Lower leg skin (tissue), 4 donors: ENCODE measurements at regions not wholly inside any gene's neighbourhood (a gene's known extent, or its start where the extent isn't known, plus 50 kb on each side); places are given as distances from the start of the nearest gene placed in this dataset.

Source experiments
- DNase-seq, 2 donors: peaks; one replicate each; pipeline ENCODE4 v3.0.0-alpha.2; 2019; ENCODE audit warnings: low spot score in 2 of 2
- H3K4me3 ChIP-seq: fragments of 200-600 bp; sonication (generic); 2 replicates; pipeline ENCODE4 v1.5.1; 2017; ENCODE audit warnings: mild to moderate bottlenecking, low read depth; ENCODE audit not compliant: poor library complexity, severe bottlenecking
- CTCF ChIP-seq, 3 donors: fragments of 450-650 bp; IDR thresholded peaks; one replicate each; pipeline ENCODE4 v1.5.1; 2016; ENCODE audit warnings: antibody characterized with exemption in 3 of 3, mild to moderate bottlenecking in 3 of 3, moderate library complexity in 2 of 3
- POLR2A ChIP-seq, 2 donors: fragments of 450-650 bp; IDR thresholded peaks; one replicate each; pipeline ENCODE4 v1.6.1; 2016 to 2017; ENCODE audit warnings: antibody characterized with exemption in 2 of 2, mild to moderate bottlenecking in 1 of 2, moderate library complexity in 1 of 2
- WGBS, 2 donors: methylation state at CpG; one replicate each; pipeline ENCODE4 v1.1.5; 2018; 5-methylcytosine and 5-hydroxymethylcytosine counted together
- intact Hi-C: fragments of 100-400 bp; cut with DNase I; formaldehyde crosslinking; loops from one replicate; pipeline ENCODE4 v1.15.0; 2023; ENCODE audit warnings: low total_unique reads

- TF ChIP-seq POLR2A (IDR thresholded peaks at IDR 0.05) (no peak), CTCF (IDR thresholded peaks at IDR 0.05) (no peak)
- WGBS, 2 donors, result 62 to 64% methylated on average over 3 of the region's 3 CpGs
- intact Hi-C loops, result no loop called here
- no peak for DNase-seq
- no peak overlapping the region for H3K4me3 ChIP-seq
Observed at GRCh38 chr3:153960458-153961074, 160.6 kb upstream of the ARHGEF26 start.

DNA sequence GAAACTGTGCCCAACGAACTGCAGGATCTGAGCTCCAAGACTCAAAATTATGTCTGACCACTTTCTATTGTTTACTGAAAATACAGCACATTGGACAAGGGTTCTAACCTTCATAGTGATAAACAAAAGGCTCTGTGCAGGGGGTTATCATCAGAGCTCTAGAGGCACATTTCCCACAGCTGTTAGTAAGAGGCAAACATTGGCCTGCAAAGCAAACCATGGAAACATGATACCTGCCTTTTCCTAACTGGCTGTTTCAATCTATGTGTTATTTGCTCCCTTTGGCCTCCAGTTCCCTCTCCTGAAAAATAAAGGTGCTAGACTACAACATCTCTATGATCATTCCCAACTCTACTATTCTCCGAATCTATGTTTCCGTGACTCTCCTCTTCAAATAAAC is 159.7 kb upstream of the ARHGEF26 start:
- 83 to 86% methylated on average over 3 of the region's 3 CpGs for WGBS, 2 donors
- no peak for DNase-seq

DNA sequence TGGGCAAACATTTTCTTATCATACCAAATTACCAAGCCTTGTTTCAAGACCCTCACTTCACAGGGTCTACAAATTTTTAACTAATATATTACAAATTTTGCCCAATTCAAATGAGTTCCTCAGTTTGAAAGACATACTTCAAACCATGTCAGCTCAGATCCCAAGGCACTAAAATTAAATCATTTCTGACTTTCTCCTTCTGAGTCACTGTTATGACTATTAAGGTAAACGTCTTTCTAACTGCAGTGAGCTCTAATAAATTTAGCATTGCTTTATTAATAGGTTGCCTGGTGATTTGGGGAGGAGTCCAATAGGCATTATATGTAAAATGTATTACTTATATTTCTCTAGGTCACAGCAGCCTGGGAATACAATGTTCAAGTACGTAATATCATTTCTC is 158.2 kb upstream of the ARHGEF26 start:
- no peak for DNase-seq
- 9 to 36% methylated on average over 2 of the region's 2 CpGs for WGBS, 2 donors

More for the DNA sequence above, 159.7 kb upstream of the ARHGEF26 start:
- TF ChIP-seq POLR2A (IDR thresholded peaks at IDR 0.05) (no peak), CTCF (IDR thresholded peaks at IDR 0.05) (no peak)
- intact Hi-C loops, result no loop called here
- H3K4me3 ChIP-seq, result no peak overlapping the region

DNA sequence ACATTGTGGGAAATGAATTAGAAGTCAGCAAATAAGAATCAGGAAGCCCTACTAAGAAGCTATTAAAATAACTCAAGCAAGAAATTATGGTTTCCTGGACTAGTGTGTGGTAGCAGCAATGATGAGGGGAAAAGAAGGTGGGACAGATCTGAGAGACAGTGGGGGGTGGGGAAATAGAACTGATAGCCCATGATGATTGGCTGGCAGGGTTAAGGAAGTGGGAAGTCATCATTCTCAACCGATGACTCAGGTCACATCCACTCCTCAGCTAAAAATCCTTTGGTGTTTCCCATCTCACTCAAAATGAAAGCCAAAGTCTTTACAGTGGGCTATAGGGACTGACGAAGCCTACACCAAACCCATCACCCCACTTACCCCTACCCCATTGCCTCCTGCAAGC is 153.9 kb upstream of the ARHGEF26 start:
- intact Hi-C loops, result no loop called here
- 85 to 91% methylated on average over 2 of the region's 2 CpGs for WGBS, 2 donors
- H3K4me3 ChIP-seq, result no peak overlapping the region
- TF ChIP-seq CTCF (IDR thresholded peaks at IDR 0.05) (no peak), POLR2A (IDR thresholded peaks at IDR 0.05) (no peak)
- no peak for DNase-seq

More for the DNA sequence above, 158.2 kb upstream of the ARHGEF26 start:
- intact Hi-C loops, result no loop called here
- TF ChIP-seq POLR2A (IDR thresholded peaks at IDR 0.05) (no peak), CTCF (IDR thresholded peaks at IDR 0.05) (no peak)
- no peak overlapping the region for H3K4me3 ChIP-seq

GRCh38 chr3:153970047-153970446 is 151.1 kb upstream of the ARHGEF26 start:
- intact Hi-C loops, result no loop called here
- no peak for TF ChIP-seq CTCF (IDR thresholded peaks at IDR 0.05)
- no peak for TF ChIP-seq POLR2A (IDR thresholded peaks at IDR 0.05)
- no peak overlapping the region for H3K4me3 ChIP-seq
- DNase-seq, result no peak

DNA sequence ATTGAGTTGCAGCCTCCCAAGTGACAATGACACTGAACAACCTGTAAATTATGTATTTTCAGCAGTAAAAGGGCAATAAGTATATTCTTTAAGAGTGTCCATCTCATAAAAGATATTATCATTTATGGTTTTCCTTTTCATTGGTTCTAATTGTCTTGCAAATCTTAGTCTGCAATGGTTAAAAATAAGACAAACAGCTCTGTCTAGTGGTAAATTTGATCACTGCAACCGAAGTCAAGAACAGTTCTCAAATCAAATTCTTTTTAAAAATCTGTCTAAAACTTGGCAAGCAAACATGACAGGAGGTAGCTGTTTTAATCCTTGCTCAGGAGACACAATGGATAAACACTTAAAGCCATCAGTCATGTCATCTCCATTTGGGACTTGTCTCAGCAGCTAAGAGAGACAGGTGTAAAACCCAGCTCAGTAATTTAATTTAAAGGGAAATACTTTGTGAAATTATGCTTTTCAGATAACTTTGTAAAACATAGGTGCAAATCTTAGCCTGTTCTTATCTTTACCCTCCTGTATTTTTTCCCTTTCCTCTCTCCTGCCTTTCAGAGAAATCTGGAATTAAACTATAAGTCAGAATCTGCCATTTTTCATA is 150.3 kb upstream of the ARHGEF26 start:
- no peak for DNase-seq
- H3K4me3 ChIP-seq, result no peak overlapping the region
- TF ChIP-seq POLR2A (IDR thresholded peaks at IDR 0.05) (no peak), CTCF (IDR thresholded peaks at IDR 0.05) (no peak)
- 0 to 2% methylated on average over 1 of the region's 1 CpG for WGBS, 2 donors
- intact Hi-C loops, result no loop called here
